HepG2 (cell line): ENCODE measurements at regions not wholly inside any gene's neighbourhood (a gene's known extent, or its start where the extent isn't known, plus 50 kb on each side); places are given as distances from the start of the nearest gene placed in this dataset.
A peak's percentile ranks its signal among the peaks of the same experiment; 100 is the strongest.

Source experiments
- ATAC-seq: fragments of 200-7000 bp; cut with Tn5 transposase; 3 replicates; pipeline ENCODE4 v1.9.1; 2020; ENCODE audit warnings: mild to moderate bottlenecking, moderate library complexity
- BruUV-seq: library from RNA; stranded (reverse); fragments of 400-500 nt; replicated peaks from 2 replicates; lab custom pipeline; 2021; lab: Mats Ljungman, UMichigan
- CTCF ChIA-PET: fragments of 300-600 bp; formaldehyde crosslinking; extraction: SDS; loops from one replicate; lab custom pipeline; 2021; ENCODE audit warnings: low total read pairs, inconsistent platforms, low intra/inter-chr PET ratio; lab: Yijun Ruan, JAX
- POLR2A ChIA-PET: fragments of 350-600 bp; sonication (Branson Sonifier 250); formaldehyde crosslinking; loops from one replicate; lab custom pipeline; 2020; ENCODE audit warnings: antibody characterized with exemption, inconsistent platforms; lab: Yijun Ruan, JAX
- DNase-seq: peaks from one replicate; pipeline ENCODE4 v3.0.0-alpha.2; 2015; ENCODE audit warnings: low spot score
- FAIRE-seq: peaks from 3 replicates; lab custom pipeline; 2011; peaks lifted over from hg19 to GRCh38; lab: Jason Lieb, UNC
- H2AFZ ChIP-seq: one replicate; pipeline ENCODE4 v1.6.1; 2011; ENCODE audit warnings: low read length, inconsistent platforms
- H3K27ac ChIP-seq: fragments of 300-600 bp; 3 replicates; pipeline ENCODE4 v1.8.0; 2011; ENCODE audit warnings: mixed run types, mild to moderate bottlenecking, mixed read lengths, low read length, inconsistent platforms; ENCODE audit not compliant: insufficient read depth; ENCODE audit errors: extremely low read length
- H3K27me3 ChIP-seq, 2 experiments: fragments of 200-600 bp in 1 of 2; 2 replicates in 1 of 2; 3 replicates in 1 of 2; pipeline versions ENCODE4 v1.6.0 to v1.8.0; 2011; ENCODE audit warnings: low read length in 2 of 2, mild to moderate bottlenecking in 2 of 2, moderate library complexity in 2 of 2, inconsistent platforms in 1 of 2; ENCODE audit not compliant: insufficient read depth in 2 of 2, control insufficient read depth in 1 of 2
- H3K36me3 ChIP-seq, 2 experiments: fragments of 200-600 bp in 1 of 2; replicated peaks in 1 of 2; 2 replicates in 1 of 2; 3 replicates in 1 of 2; pipeline versions ENCODE4 v1.5.1 to v1.8.0; 2011; ENCODE audit warnings: low read length in 2 of 2, inconsistent platforms in 1 of 2; ENCODE audit not compliant: insufficient read depth in 2 of 2, control insufficient read depth in 1 of 2
- H3K4me1 ChIP-seq: 2 replicates; pipeline ENCODE4 v1.5.1; 2012; ENCODE audit warnings: low read length, inconsistent platforms; ENCODE audit not compliant: insufficient read depth
- H3K4me2 ChIP-seq: 2 replicates; pipeline ENCODE4 v1.6.0; 2011; ENCODE audit warnings: low read depth, low read length, inconsistent platforms
- H3K4me3 ChIP-seq, 3 experiments: fragments of 200-600 bp in 1 of 3; sonication (generic), shearing (Covaris generic) in 1 of 3; replicated peaks in 1 of 3; 2 replicates each; pipeline ENCODE4 v1.5.1; 2011 to 2016; ENCODE audit warnings: low read length in 3 of 3, inconsistent platforms in 2 of 3, low read depth in 2 of 3, mild to moderate bottlenecking in 2 of 3, control low read depth in 1 of 3, mixed read lengths in 1 of 3; ENCODE audit not compliant: insufficient read depth in 1 of 3
- H3K79me2 ChIP-seq: one replicate; pipeline ENCODE4 v1.6.1; 2011; ENCODE audit warnings: low read length, inconsistent platforms; ENCODE audit not compliant: insufficient read depth
- H3K9ac ChIP-seq: 2 replicates; pipeline ENCODE4 v1.6.0; 2011; ENCODE audit warnings: mild to moderate bottlenecking, low read depth, low read length, inconsistent platforms; ENCODE audit not compliant: insufficient read depth
- H3K9me3 ChIP-seq: 2 replicates; pipeline ENCODE4 v1.5.1; 2012; ENCODE audit warnings: mild to moderate bottlenecking, low read length
- H4K20me1 ChIP-seq: 2 replicates; pipeline ENCODE4 v1.6.0; 2011; ENCODE audit warnings: inconsistent platforms, mild to moderate bottlenecking, low read length, moderate library complexity; ENCODE audit not compliant: insufficient read depth
- ATAD3A ChIP-seq: sonication (generic); formaldehyde crosslinking; IDR thresholded peaks from 2 replicates; pipeline ENCODE4 v1.4.0; 2020; ENCODE audit warnings: missing genetic modification reagents
- CBX5 ChIP-seq: sonication (generic); formaldehyde crosslinking; IDR thresholded peaks from 2 replicates; pipeline ENCODE4 v1.4.0; 2020; ENCODE audit warnings: missing genetic modification reagents, borderline replicate concordance
- DMAP1 ChIP-seq: IDR thresholded peaks from 2 replicates; pipeline ENCODE4 v1.6.1; 2016
- ETV5 ChIP-seq: IDR thresholded peaks from 2 replicates; pipeline ENCODE4 v1.6.1; 2018; ENCODE audit warnings: missing biosample characterization, missing genetic modification reagents, inconsistent platforms, borderline replicate concordance
- FOXK1 ChIP-seq: sonication (generic); formaldehyde crosslinking; IDR thresholded peaks from 2 replicates; pipeline ENCODE4 v1.4.0; 2020; ENCODE audit warnings: low read depth, missing genetic modification reagents, borderline replicate concordance
- HMG20B ChIP-seq: conservative IDR thresholded peaks from 2 replicates; pipeline ENCODE4 v1.6.1; 2016; ENCODE audit warnings: missing genetic modification reagents, missing compliant biosample characterization
- JARID2 ChIP-seq: sonication (generic); formaldehyde crosslinking; IDR thresholded peaks from 2 replicates; pipeline ENCODE4 v1.8.1; 2023; ENCODE audit warnings: missing genetic modification reagents, inconsistent platforms; ENCODE audit not compliant: insufficient replicate concordance
- JUN ChIP-seq: sonication (generic); formaldehyde crosslinking; IDR thresholded peaks from 2 replicates; pipeline ENCODE4 v1.4.0; 2020; ENCODE audit warnings: mild to moderate bottlenecking, missing genetic modification reagents
- PREB ChIP-seq: sonication (generic); formaldehyde crosslinking; IDR thresholded peaks from 2 replicates; pipeline ENCODE4 v1.4.0; 2020; ENCODE audit warnings: missing genetic modification reagents
- RCOR2 ChIP-seq: IDR thresholded peaks from 2 replicates; pipeline ENCODE4 v1.6.1; 2016; ENCODE audit warnings: missing biosample characterization, missing genetic modification reagents
- REXO4 ChIP-seq: sonication (generic); formaldehyde crosslinking; IDR thresholded peaks from 2 replicates; pipeline ENCODE4 v1.8.0; 2022; ENCODE audit warnings: missing genetic modification reagents, mild to moderate bottlenecking, borderline replicate concordance
- RFX5 ChIP-seq: IDR thresholded peaks from 2 replicates; pipeline ENCODE4 v1.6.1; 2011; ENCODE audit warnings: low read depth, low read length, improper control_type of control experiment
- SIN3B ChIP-seq: fragments of 150-350 bp; IDR thresholded peaks from 2 replicates; pipeline ENCODE4 v1.6.1; 2014; ENCODE audit warnings: low read length
- TAF15 ChIP-seq: fragments of 200-400 bp; formaldehyde crosslinking; IDR thresholded peaks from one replicate; pipeline ENCODE4 v1.6.1; 2018; ENCODE audit warnings: mild to moderate bottlenecking, low read depth, low read length; ENCODE audit not compliant: poor library complexity, severe bottlenecking
- TRAFD1 ChIP-seq: sonication (generic); formaldehyde crosslinking; IDR thresholded peaks from 2 replicates; pipeline ENCODE4 v1.5.1; 2020; ENCODE audit warnings: missing genetic modification reagents, mild to moderate bottlenecking, borderline replicate concordance
- YEATS2 ChIP-seq: sonication (generic); formaldehyde crosslinking; IDR thresholded peaks from 2 replicates; pipeline ENCODE4 v1.4.0; 2020; ENCODE audit warnings: missing genetic modification reagents, borderline replicate concordance
- ZC3H13 ChIP-seq: sonication (generic); formaldehyde crosslinking; IDR thresholded peaks from 2 replicates; pipeline ENCODE4 v1.8.1; 2023; ENCODE audit warnings: mild to moderate bottlenecking, missing genetic modification reagents, moderate library complexity
- ZNF441 ChIP-seq: sonication (generic); formaldehyde crosslinking; IDR thresholded peaks from 2 replicates; pipeline ENCODE4 v1.7.0; 2021; ENCODE audit warnings: missing genetic modification reagents, borderline replicate concordance
- ZNF550 ChIP-seq: sonication (generic); formaldehyde crosslinking; IDR thresholded peaks from 2 replicates; pipeline ENCODE4 v1.4.0; 2020; ENCODE audit warnings: mild to moderate bottlenecking, missing genetic modification reagents, borderline replicate concordance
- ZNF724P ChIP-seq: sonication (generic); formaldehyde crosslinking; IDR thresholded peaks from 2 replicates; pipeline ENCODE4 v1.8.0; 2022; ENCODE audit warnings: missing genetic modification reagents, borderline replicate concordance
- ZNF761 ChIP-seq: sonication (generic); formaldehyde crosslinking; conservative IDR thresholded peaks from 2 replicates; pipeline ENCODE4 v1.4.0; 2020; ENCODE audit warnings: mild to moderate bottlenecking, missing genetic modification reagents
- WGBS: methylation state at CpG from one replicate; pipeline ENCODE4 v1.1.6; 2017; ENCODE audit warnings: low lambda C conversion rate; 5-methylcytosine and 5-hydroxymethylcytosine counted together
- in situ Hi-C: cut with HindIII; loops from 2 replicates; pipeline ENCODE4 v1.10.0; 2017; ENCODE audit warnings: low pct_unique_long_range_greater_than_20kb; ENCODE audit not compliant: extremely low pct_ligation_motif_present
- intact Hi-C: fragments of 100-400 bp; cut with micrococcal nuclease; formaldehyde crosslinking; loops from one replicate; pipeline ENCODE4 v1.10.0; 2022; ENCODE audit not compliant: unreplicated experiment

- peaks cover 25% of the 10 kb centered on the region for H3K4me1 ChIP-seq
- in situ Hi-C loops = loop anchor here (5.0 kb wide), 2 partner anchors 71 to 109 kb away; partner anchors contain the start of gene HNRNPU
- TF ChIP-seq ZC3H13 (CRISPR knock-in tag) (no peak), TAF15 (peak; percentile 91), CBX5 (CRISPR knock-in tag) (no peak), HMG20B (no peak), DMAP1 (CRISPR knock-in tag) (peak; percentile 87; the same call in 1 of the 2 replicates), JUN (CRISPR knock-in tag) (0 out of 2 replicates have a peak, but pooled peaks have one; percentile 55), ZNF550 (CRISPR knock-in tag) (0 out of 2 replicates have a peak, but pooled peaks have one; percentile 44), TRAFD1 (CRISPR knock-in tag) (0 out of 2 replicates have a peak, but pooled peaks have one; percentile 59), YEATS2 (CRISPR knock-in tag) (peak; percentile 74; the same call in 1 of the 2 replicates), JARID2 (CRISPR knock-in tag) (no peak), ATAD3A (CRISPR knock-in tag) (no peak), FOXK1 (CRISPR knock-in tag) (peak; percentile 45; the same call in 1 of the 2 replicates), RCOR2 (CRISPR knock-in tag) (no peak; the same call in 1 of the 2 replicates), PREB (CRISPR knock-in tag) (no peak), ZNF724P (CRISPR knock-in tag) (no peak), SIN3B (no peak; the same call in 1 of the 2 replicates), ZNF441 (CRISPR knock-in tag) (peak; percentile 88; the same call in 1 of the 2 replicates), RFX5 (no peak), ETV5 (CRISPR knock-in tag) (peak; percentile 57), ZNF761 (no peak), REXO4 (CRISPR knock-in tag) (no peak)
These were observed 106.6 kb upstream of the HNRNPU start for GRCh38 chr1:244970744-244971551.

More at GRCh38 chr1:244970744-244971551, 106.6 kb upstream of the HNRNPU start:
- ATAC-seq = peak; percentile 79
- peak; percentile 91 for DNase-seq
- ChIA-PET POLR2A (interaction anchor here (0.7 to 3.6 kb wide), 12 partner anchors 8 to 1612 kb away, joined by 3 to 21 read pairs (median 6); partner anchors contain the start of genes COX20 and HNRNPU), CTCF (interaction anchor here (2.0 kb wide), 1 partner anchor 71 kb away, joined by 6 read pairs; no protein-coding TSS in a partner anchor)
- Histone ChIP-seq H3K4me2 (peak overlapping the region; percentile 70), H3K79me2 (peaks cover 14% of the 10 kb centered on the region), H3K9me3 (no peaks in the 10 kb centered on the region), H3K9ac (peak overlapping the region; percentile 95), H4K20me1 (no peaks in the 10 kb centered on the region), H3K27ac (peak overlapping the region; percentile 98), H3K27me3 (no peaks in the 10 kb centered on the region; a peak in 1 of 5 replicates), H2AFZ (no peak overlapping the region), H3K4me3 (peak overlapping the region; percentile 66 to 80 (median 75)), H3K36me3 (no peaks in the 10 kb centered on the region)
- no peak for FAIRE-seq
- intact Hi-C loops = loop anchor here (1.0 kb wide), 3 partner anchors 71 to 107 kb away; partner anchors contain the start of gene HNRNPU
- 2% methylated on average over 41 of the region's 67 CpGs for WGBS
- BruUV-seq = TSS peak; percentile 88
